ENCODE measurements at regions not wholly inside any gene's neighbourhood (a gene's known extent, or its start where the extent isn't known, plus 50 kb on each side); places are given as distances from the start of the nearest gene placed in this dataset.

DNA sequence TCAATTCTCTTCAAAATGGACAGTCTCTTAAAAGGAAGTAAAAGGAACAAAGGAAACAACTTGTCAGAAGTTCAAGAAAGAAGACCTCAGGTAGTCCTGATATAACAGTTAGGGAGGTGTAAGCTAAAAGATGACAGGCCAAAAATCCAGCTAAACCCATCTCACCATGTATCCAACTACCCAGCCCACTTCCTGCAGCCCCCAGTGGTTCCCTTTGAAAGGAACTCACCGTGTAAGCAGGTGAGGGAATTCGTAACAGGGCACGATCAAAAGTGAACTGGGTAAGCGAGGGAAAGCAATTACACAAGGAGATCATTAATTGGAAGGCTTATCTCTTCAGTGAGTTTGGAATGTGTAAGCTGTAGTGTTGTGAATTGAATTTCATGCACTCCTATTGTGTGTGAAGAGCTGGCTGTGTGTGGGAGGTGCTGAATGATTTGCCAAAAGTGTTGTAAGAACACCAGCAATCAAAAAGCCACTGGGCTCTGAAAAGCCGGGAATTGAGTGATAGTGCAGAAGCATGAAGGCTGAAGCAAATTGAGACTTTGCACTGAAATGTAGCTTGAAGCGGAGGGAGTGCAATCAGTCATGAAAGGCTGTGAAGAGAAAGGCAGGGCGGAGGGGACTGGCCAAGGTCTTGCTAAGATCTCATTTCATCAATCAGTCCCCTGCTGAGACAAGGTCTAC lies 914.2 kb upstream of the LCORL start:
- DNase-seq = peak; percentile 23
- H3K23me2 ChIP-seq (ENCODE audit: insufficient read length, low read depth, low read length, poor library complexity, severe bottlenecking) = no peaks in the 10 kb centered on the region
- no peaks in the 10 kb centered on the region for H3K79me1 ChIP-seq (ENCODE audit: insufficient read depth, low read depth, low read length, poor library complexity, severe bottlenecking)
- Mint-ChIP-seq H3K36me3 (ENCODE audit: insufficient read depth in 1 of 3, low read depth in 3 of 3) (peaks cover 0 to 2% (median 0%) of the 10 kb centered on the region in 3 experiments; a peak in 1 of 7 replicates), H3K9me3 (no peaks in the 10 kb centered on the region; a peak in 1 of 5 replicates), H3K27ac (peak overlapping the region in 1 of 3 experiments; percentile 83; a peak in 3 of 7 replicates), H3K27me3 (ENCODE audit: low read depth) (no peaks in the 10 kb centered on the region), H3K4me3 (no peak overlapping the region), H3K4me1 (peaks cover 10 to 14% of the 10 kb centered on the region in 2 experiments)
- H3K27ac ChIP-seq (ENCODE audit: insufficient read length, low read depth, low read length) = no peak overlapping the region
- H3K4me1 ChIP-seq (ENCODE audit: insufficient read depth, low read length) = peaks cover 2% of the 10 kb centered on the region; the same call in 1 of the 2 replicates
- no peak overlapping the region for H3K4me2 ChIP-seq (ENCODE audit: insufficient read depth, insufficient read length, low read length)
- no peak overlapping the region for H2AFZ ChIP-seq (ENCODE audit: low read length)
- no peak overlapping the region for H2AK5ac ChIP-seq (ENCODE audit: insufficient read length, low read length)
- H4K91ac ChIP-seq (ENCODE audit: insufficient read length, low read depth, low read length) = no peak overlapping the region
- H3K18ac ChIP-seq (ENCODE audit: insufficient read length, low read depth, low read length) = no peak overlapping the region
- H3K9ac ChIP-seq (ENCODE audit: extremely low read depth, insufficient read length, low read length) = no peak overlapping the region
- H4K20me1 ChIP-seq (ENCODE audit: control insufficient read depth, insufficient read depth, insufficient read length) = no peaks in the 10 kb centered on the region
- H3K56ac ChIP-seq (ENCODE audit: insufficient read length, low read depth, low read length) = no peak overlapping the region
- no peak overlapping the region for H2BK15ac ChIP-seq (ENCODE audit: low read depth, low read length)
- no peak overlapping the region for H3K14ac ChIP-seq (ENCODE audit: insufficient read depth, low read length)
- WGBS (ENCODE audit: extremely low coverage, insufficient read length, low lambda C conversion rate) = no CpG with 5 or more reads among the region's 7 CpGs
- no peaks in the 10 kb centered on the region for H3K9me3 ChIP-seq (ENCODE audit: control insufficient read depth, low read depth, low read length)
- no peak overlapping the region for H4K5ac ChIP-seq (ENCODE audit: insufficient read length, low read depth, low read length)
- H3K4ac ChIP-seq (ENCODE audit: low read depth, low read length) = no peak overlapping the region
- TF ChIP-seq, protein P1, sequence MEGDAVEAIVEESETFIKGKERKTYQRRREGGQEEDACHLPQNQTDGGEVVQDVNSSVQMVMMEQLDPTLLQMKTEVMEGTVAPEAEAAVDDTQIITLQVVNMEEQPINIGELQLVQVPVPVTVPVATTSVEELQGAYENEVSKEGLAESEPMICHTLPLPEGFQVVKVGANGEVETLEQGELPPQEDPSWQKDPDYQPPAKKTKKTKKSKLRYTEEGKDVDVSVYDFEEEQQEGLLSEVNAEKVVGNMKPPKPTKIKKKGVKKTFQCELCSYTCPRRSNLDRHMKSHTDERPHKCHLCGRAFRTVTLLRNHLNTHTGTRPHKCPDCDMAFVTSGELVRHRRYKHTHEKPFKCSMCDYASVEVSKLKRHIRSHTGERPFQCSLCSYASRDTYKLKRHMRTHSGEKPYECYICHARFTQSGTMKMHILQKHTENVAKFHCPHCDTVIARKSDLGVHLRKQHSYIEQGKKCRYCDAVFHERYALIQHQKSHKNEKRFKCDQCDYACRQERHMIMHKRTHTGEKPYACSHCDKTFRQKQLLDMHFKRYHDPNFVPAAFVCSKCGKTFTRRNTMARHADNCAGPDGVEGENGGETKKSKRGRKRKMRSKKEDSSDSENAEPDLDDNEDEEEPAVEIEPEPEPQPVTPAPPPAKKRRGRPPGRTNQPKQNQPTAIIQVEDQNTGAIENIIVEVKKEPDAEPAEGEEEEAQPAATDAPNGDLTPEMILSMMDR (conservative IDR thresholded peaks at IDR 0.05) = no peak
- no peak overlapping the region for H4K8ac ChIP-seq (replicated peaks; ENCODE audit: insufficient read length, low read depth, low read length)
- H3K23ac ChIP-seq (ENCODE audit: insufficient read length, low read depth, low read length) = no peak overlapping the region
- no peaks in the 10 kb centered on the region for H3K27me3 ChIP-seq (ENCODE audit: insufficient read depth, low read length)
- H2BK12ac ChIP-seq (ENCODE audit: insufficient read length, low read depth, low read length) = no peak overlapping the region
- H3T11ph ChIP-seq (ENCODE audit: low read length) = no peak overlapping the region
- H3K79me2 ChIP-seq (ENCODE audit: insufficient read depth, low read length) = no peaks in the 10 kb centered on the region
- no peak overlapping the region for H2BK5ac ChIP-seq (ENCODE audit: insufficient read length, low read length)
- H2BK120ac ChIP-seq (ENCODE audit: low read depth, low read length, poor library complexity, severe bottlenecking) = no peak overlapping the region
- no peak overlapping the region for H2BK20ac ChIP-seq (ENCODE audit: low read depth, low read length, poor library complexity, severe bottlenecking)
